ENCODE measurements at regions not wholly inside any gene's neighbourhood (a gene's known extent, or its start where the extent isn't known, plus 50 kb on each side); places are given as distances from the start of the nearest gene placed in this dataset.

GRCh38 chr3:28637742-28638141 lies 289.1 kb upstream of the AZI2 start:
- Histone ChIP-seq H3K27me3 (replicated peaks in 1 of 7) (no peaks in the 10 kb centered on the region), H3K9me3 (no peaks in the 10 kb centered on the region), H3K4me3 (no peak overlapping the region), H3K27ac (no peak overlapping the region), H3K36me3 (no peaks in the 10 kb centered on the region), H3K4me1 (no peaks in the 10 kb centered on the region)
- TF ChIP-seq POLR2AphosphoS5 (IDR thresholded peaks at IDR 0.05) (no peak), CTCF (IDR thresholded peaks at IDR 0.05 in 8 of 11, conservative IDR thresholded peaks at IDR 0.05 in 3 of 11) (no peak), POLR2A (IDR thresholded peaks at IDR 0.05) (no peak)
- intact Hi-C loops (cut with DNase I; ENCODE audit: low total_unique reads), result no loop called here
- DNase-seq, result no peak
- WGBS, 5 donors, result 65 to 88% (median 73%) methylated on average over 3 of the region's 3 CpGs

- intact Hi-C loops (cut with DNase I; ENCODE audit: low total_unique reads), result no loop called here
- Histone ChIP-seq H3K9me3 (no peaks in the 10 kb centered on the region), H3K4me3 (no peak overlapping the region), H3K27me3 (replicated peaks in 1 of 7) (no peaks in the 10 kb centered on the region), H3K27ac (no peak overlapping the region), H3K36me3 (no peaks in the 10 kb centered on the region), H3K4me1 (no peaks in the 10 kb centered on the region)
- WGBS, 5 donors, result 56 to 77% (median 67%) methylated on average over 2 of the region's 2 CpGs
- no peak for DNase-seq
- TF ChIP-seq POLR2AphosphoS5 (IDR thresholded peaks at IDR 0.05) (no peak), POLR2A (IDR thresholded peaks at IDR 0.05) (no peak), CTCF (IDR thresholded peaks at IDR 0.05 in 8 of 11, conservative IDR thresholded peaks at IDR 0.05 in 3 of 11) (no peak)
These were observed 296.5 kb upstream of the AZI2 start for GRCh38 chr3:28645149-28645548.

GRCh38 chr3:28646435-28646834 lies 297.8 kb upstream of the AZI2 start:
- Histone ChIP-seq H3K9me3 (no peaks in the 10 kb centered on the region), H3K27me3 (replicated peaks in 1 of 7) (no peaks in the 10 kb centered on the region), H3K27ac (no peak overlapping the region), H3K4me3 (no peak overlapping the region), H3K36me3 (no peaks in the 10 kb centered on the region), H3K4me1 (no peaks in the 10 kb centered on the region)
- 52 to 67% (median 56%) methylated on average over 4 of the region's 4 CpGs for whole genome bisulfite sequencing, 5 donors
- no peak for TF ChIP-seq POLR2AphosphoS5 (IDR thresholded peaks at IDR 0.05)
- TF ChIP-seq POLR2A (IDR thresholded peaks at IDR 0.05), result no peak
- TF ChIP-seq CTCF (IDR thresholded peaks at IDR 0.05 in 8 of 11, conservative IDR thresholded peaks at IDR 0.05 in 3 of 11), result no peak
- DNase-seq, result no peak
- intact Hi-C loops (cut with DNase I; ENCODE audit: low total_unique reads), result no loop called here

- Histone ChIP-seq H3K27ac (no peak overlapping the region), H3K27me3 (replicated peaks in 1 of 7) (no peaks in the 10 kb centered on the region), H3K4me1 (no peaks in the 10 kb centered on the region), H3K9me3 (no peaks in the 10 kb centered on the region), H3K36me3 (no peaks in the 10 kb centered on the region), H3K4me3 (no peak overlapping the region)
- TF ChIP-seq CTCF (IDR thresholded peaks at IDR 0.05 in 8 of 11, conservative IDR thresholded peaks at IDR 0.05 in 3 of 11) (no peak), POLR2AphosphoS5 (IDR thresholded peaks at IDR 0.05) (no peak), POLR2A (IDR thresholded peaks at IDR 0.05) (no peak)
- intact Hi-C loops (cut with DNase I; ENCODE audit: low total_unique reads), result no loop called here
- WGBS, 5 donors, result 61 to 73% (median 68%) methylated on average over 2 of the region's 2 CpGs
- DNase-seq, result no peak
These were observed 300.6 kb upstream of the AZI2 start for GRCh38 chr3:28649266-28649665.
